ENCODE measurements at regions not wholly inside any gene's neighbourhood (a gene's known extent, or its start where the extent isn't known, plus 50 kb on each side); places are given as distances from the start of the nearest gene placed in this dataset.

- no peak for TF ChIP-seq CTCF (IDR thresholded peaks at IDR 0.05; ENCODE audit: poor library complexity, severe bottlenecking)
- peak; percentile 36 for TF ChIP-seq EP300 (conservative IDR thresholded peaks at IDR 0.05; ENCODE audit: poor library complexity, severe bottlenecking)
- TF ChIP-seq POLR2AphosphoS5 (IDR thresholded peaks at IDR 0.05) = peak; percentile 46
- TF ChIP-seq EZH2 (IDR thresholded peaks at IDR 0.05; ENCODE audit: borderline replicate concordance, insufficient read depth, low read length, poor library complexity, severe bottlenecking) = no peak
- no peak for TF ChIP-seq SMC3 (conservative IDR thresholded peaks at IDR 0.05; ENCODE audit: poor library complexity)
- no peak for TF ChIP-seq TAF1 (IDR thresholded peaks at IDR 0.05; ENCODE audit: low read depth)
- no peak for TF ChIP-seq REST (IDR thresholded peaks at IDR 0.05; ENCODE audit: borderline replicate concordance)
Measured at GRCh38 chrX:93332329-93332728, 341.0 kb downstream of the NAP1L3 start.

All from neural cell (in vitro differentiated cells).